Fibroblast of mammary gland (primary cell): ENCODE measurements at regions not wholly inside any gene's neighbourhood (a gene's known extent, or its start where the extent isn't known, plus 50 kb on each side); places are given as distances from the start of the nearest gene placed in this dataset.

Source experiments
- DNase-seq: peaks from one replicate; pipeline ENCODE4 v3.0.0-alpha.2; 2010; ENCODE audit warnings: low read depth
- H3K4me3 ChIP-seq: 2 replicates; pipeline ENCODE4 v1.5.1; 2011; ENCODE audit warnings: low read depth, mild to moderate bottlenecking, low read length, moderate library complexity; ENCODE audit not compliant: control insufficient read depth
- CTCF ChIP-seq: conservative IDR thresholded peaks from 2 replicates; pipeline ENCODE4 v1.5.1; 2011; ENCODE audit warnings: low read depth, low read length, inconsistent platforms; ENCODE audit not compliant: control insufficient read depth, insufficient read depth

DNA sequence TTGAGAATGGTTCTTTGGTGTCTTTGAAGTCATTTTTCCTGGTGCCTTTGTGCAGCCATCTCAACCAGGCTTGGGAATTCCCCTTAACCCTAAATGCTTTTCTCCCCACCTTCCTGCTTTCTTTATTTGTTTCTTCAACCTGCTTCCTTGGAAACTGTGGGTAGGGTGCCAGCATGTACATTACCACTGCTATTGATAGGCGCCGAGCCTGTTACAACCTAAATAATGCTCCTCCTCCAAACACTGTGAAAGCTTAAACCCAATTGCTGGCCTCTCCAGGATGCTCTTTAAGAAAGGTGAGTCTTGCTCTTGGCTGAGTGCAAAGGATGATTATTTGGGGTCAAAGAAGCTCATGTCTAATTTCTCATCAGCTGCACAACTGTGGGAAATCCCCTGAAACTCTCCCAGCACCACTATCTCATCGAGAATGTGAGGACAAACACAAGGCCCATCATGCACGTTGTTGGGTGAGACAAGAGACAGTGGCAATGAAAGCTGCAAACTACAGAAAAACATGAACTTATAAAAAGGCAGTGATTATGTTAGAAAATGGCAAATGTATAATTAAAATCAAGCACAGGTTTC lies 285.5 kb upstream of the IGFBP3 start:
- no peak for TF ChIP-seq CTCF
- H3K4me3 ChIP-seq, result no peak overlapping the region
- no peak for DNase-seq

DNA sequence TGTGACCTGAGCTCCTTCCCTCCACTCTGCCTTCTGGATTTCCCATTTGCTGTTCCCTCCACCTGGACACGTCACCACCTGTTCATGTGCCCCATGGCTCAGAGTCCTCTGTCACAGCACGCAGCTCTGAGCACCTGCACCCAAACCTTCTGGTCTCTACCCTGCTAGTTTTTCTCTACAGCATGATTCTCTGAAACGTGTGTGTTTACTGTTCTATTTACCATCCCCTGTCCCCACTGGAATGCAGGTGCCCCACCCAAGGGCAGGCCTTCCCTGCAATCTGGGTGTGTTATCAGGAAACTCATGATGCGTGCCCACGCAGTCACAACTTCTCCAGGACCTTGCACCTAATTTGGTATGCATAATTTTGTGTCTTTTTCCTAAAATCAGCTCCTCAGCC lies 284.4 kb upstream of the IGFBP3 start:
- TF ChIP-seq CTCF, result no peak
- H3K4me3 ChIP-seq, result no peak overlapping the region
- DNase-seq, result no peak

GRCh38 chr7:46203926-46204325 lies 282.9 kb upstream of the IGFBP3 start:
- TF ChIP-seq CTCF, result no peak
- DNase-seq, result no peak
- H3K4me3 ChIP-seq, result no peak overlapping the region

- TF ChIP-seq CTCF, result no peak
- no peak for DNase-seq
- no peak overlapping the region for H3K4me3 ChIP-seq
Observed at GRCh38 chr7:46202379-46202778, 281.3 kb upstream of the IGFBP3 start.

DNA sequence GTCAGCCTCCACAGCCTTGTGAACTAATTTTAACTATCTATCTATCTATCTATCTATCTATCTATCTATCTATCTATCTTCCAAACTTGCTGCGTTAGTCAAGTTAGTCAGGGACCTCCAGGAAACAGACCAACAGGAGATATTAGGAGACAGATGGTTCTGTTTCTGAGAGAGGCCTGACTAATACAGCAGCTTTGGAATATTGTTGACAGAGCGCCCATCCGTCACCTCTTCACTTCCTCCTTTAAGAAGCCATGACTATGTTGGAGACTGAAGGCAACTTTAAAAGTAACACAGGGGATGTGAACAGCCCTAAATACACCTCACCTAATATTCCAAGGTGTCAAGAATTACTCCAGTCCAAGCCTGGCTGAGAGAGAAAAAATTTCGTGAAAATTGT lies 280.9 kb upstream of the IGFBP3 start:
- TF ChIP-seq CTCF, result no peak
- no peak overlapping the region for H3K4me3 ChIP-seq
- DNase-seq, result peak; percentile 15

DNA sequence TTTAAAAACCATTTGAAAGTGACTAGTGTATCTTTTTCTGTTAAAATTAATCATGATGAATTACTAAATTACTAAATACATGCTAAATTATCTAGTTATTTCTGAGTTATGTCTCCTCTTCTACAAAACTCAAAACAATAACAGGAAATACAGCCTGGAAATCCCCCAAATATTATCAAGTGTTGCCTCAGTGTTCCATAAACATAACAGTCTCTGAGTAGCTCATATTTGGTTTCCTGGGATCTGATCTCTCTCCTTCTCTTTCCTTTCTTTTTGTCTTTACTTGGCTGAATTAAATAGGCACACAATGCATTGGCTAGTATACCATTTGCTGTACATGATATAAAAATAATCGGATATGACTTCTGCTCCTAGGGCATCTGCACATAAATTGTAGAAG lies 277.6 kb upstream of the IGFBP3 start:
- DNase-seq, result no peak
- no peak overlapping the region for H3K4me3 ChIP-seq
- no peak for TF ChIP-seq CTCF
